B cell (primary cell): ENCODE measurements at regions not wholly inside any gene's neighbourhood (a gene's known extent, or its start where the extent isn't known, plus 50 kb on each side); places are given as distances from the start of the nearest gene placed in this dataset.

Experiments
- EZH2 ChIP-seq: IDR thresholded peaks from 2 replicates; pipeline ENCODE4 v1.6.1; 2012; ENCODE audit warnings: borderline replicate concordance, low read depth, mild to moderate bottlenecking, moderate library complexity, low read length; ENCODE audit not compliant: insufficient read depth, poor library complexity, severe bottlenecking
- TF ChIP-seq, protein P1 (sequence below): fragments of 200-600 bp; IDR thresholded peaks from one replicate; pipeline ENCODE4 v1.8.0; 2022; ENCODE audit warnings: antibody characterized with exemption, mild to moderate bottlenecking

DNA sequence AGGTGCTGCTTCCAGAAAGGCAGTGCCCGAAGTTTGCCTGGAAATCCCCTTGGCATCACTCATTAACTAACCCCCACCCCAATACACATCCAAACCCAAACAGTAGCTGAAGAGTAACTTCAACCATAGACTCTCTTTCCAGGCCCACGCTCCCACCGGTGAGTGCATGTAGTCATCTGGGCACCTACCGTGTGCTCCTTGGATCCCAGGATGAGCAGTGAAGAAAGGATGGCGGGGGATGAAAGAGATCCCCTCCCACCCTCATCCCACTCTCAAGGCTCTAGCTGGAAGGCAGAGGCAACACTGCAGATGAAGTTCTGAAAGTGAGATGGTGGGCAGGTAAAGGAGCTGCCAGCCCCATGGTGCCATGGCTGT lies 305.0 kb downstream of the SOX9 start:
- TF ChIP-seq, protein P1, sequence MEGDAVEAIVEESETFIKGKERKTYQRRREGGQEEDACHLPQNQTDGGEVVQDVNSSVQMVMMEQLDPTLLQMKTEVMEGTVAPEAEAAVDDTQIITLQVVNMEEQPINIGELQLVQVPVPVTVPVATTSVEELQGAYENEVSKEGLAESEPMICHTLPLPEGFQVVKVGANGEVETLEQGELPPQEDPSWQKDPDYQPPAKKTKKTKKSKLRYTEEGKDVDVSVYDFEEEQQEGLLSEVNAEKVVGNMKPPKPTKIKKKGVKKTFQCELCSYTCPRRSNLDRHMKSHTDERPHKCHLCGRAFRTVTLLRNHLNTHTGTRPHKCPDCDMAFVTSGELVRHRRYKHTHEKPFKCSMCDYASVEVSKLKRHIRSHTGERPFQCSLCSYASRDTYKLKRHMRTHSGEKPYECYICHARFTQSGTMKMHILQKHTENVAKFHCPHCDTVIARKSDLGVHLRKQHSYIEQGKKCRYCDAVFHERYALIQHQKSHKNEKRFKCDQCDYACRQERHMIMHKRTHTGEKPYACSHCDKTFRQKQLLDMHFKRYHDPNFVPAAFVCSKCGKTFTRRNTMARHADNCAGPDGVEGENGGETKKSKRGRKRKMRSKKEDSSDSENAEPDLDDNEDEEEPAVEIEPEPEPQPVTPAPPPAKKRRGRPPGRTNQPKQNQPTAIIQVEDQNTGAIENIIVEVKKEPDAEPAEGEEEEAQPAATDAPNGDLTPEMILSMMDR, result no peak
- TF ChIP-seq EZH2, result no peak
